ENCODE measurements at regions not wholly inside any gene's neighbourhood (a gene's known extent, or its start where the extent isn't known, plus 50 kb on each side); places are given as distances from the start of the nearest gene placed in this dataset.

DNA sequence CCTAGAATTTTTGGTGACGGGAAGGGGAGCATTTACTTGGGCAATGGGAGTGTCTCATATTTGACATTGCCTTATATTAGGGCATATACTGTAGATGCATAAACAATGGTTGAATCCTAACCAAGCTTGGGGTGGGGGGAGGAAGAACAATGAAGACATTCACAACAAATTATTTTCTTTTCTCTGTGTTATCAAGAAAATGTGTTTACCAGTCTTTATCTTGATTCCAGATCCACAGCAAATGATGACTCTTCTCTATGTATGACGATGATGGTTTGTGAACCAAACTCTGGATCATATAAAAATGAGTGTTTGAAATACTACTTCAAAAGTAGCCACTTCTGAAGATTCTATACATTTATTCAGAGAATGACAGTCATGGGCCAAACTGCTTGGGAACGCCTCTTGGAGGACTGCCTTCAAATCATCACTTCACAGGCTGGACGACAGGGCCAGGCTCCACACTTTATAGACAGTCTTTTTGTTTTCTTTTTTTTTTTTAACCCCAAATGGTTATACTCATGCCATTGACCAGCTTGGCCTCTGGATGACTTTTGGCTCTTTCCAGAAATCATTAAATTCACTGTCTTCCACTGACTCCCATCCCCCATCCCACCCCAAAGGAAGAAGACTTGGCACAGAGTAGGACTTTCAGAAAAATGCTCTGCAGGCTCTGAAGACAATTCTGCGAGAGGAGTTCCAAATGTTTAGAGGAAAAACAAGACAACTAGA is 123.8 kb upstream of the LIFR start:
- TF ChIP-seq, protein P1, sequence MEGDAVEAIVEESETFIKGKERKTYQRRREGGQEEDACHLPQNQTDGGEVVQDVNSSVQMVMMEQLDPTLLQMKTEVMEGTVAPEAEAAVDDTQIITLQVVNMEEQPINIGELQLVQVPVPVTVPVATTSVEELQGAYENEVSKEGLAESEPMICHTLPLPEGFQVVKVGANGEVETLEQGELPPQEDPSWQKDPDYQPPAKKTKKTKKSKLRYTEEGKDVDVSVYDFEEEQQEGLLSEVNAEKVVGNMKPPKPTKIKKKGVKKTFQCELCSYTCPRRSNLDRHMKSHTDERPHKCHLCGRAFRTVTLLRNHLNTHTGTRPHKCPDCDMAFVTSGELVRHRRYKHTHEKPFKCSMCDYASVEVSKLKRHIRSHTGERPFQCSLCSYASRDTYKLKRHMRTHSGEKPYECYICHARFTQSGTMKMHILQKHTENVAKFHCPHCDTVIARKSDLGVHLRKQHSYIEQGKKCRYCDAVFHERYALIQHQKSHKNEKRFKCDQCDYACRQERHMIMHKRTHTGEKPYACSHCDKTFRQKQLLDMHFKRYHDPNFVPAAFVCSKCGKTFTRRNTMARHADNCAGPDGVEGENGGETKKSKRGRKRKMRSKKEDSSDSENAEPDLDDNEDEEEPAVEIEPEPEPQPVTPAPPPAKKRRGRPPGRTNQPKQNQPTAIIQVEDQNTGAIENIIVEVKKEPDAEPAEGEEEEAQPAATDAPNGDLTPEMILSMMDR (IDR thresholded peaks at IDR 0.05): no peak
- TF ChIP-seq EP300 (IDR thresholded peaks at IDR 0.05) (no peak), POLR2A (IDR thresholded peaks at IDR 0.05) (no peak), POLR2AphosphoS5 (IDR thresholded peaks at IDR 0.05) (no peak)
- 66 to 79% methylated on average over 5 of the region's 5 CpGs for WGBS, 2 donors
- Histone ChIP-seq H3K9me3 (no peaks in the 10 kb centered on the region), H3K27ac (no peak overlapping the region), H3K4me1 (no peaks in the 10 kb centered on the region), H3K36me3 (no peaks in the 10 kb centered on the region), H3K27me3 (no peaks in the 10 kb centered on the region), H3K4me3 (no peak overlapping the region)
- intact Hi-C loops (cut with DNase I): no loop called here
- DNase-seq: no peak

DNA sequence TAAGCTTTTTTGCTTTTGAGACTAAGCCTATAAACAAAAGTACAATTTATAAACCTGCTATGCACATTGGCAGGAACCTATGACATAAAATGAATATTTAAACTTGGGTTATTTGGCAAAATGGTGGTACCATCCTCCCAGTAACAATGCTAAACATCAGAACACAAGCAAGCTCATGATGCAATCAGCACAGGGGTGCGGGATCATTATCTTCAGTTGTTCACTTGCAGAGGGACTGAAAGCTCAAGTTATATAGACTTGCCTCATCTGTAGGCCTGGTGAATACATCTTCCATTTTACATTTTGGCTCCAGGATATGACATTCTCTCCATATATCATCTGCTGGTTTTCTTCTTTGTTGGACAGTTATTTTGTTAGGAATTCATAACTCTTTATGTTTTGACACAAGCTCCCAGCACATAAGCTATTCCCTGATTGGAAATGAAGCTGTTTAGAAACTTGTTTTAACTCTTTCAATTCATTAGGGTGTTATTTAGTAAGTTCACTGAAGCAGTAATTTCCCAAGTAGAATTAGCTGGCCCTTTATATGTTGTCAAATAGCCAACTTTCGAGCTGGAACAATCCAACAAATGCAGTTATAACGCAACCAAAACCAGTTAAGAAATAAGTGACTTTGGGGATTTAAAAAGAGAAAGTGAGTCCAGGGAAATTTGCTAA is 124.7 kb upstream of the LIFR start:
- WGBS, 2 donors: 78 to 80% methylated on average over 3 of the region's 3 CpGs
- no peaks in the 10 kb centered on the region for H3K4me1 ChIP-seq
- TF ChIP-seq, protein P1 (IDR thresholded peaks at IDR 0.05): no peak
- TF ChIP-seq EP300 (IDR thresholded peaks at IDR 0.05): no peak
- no peak for TF ChIP-seq POLR2AphosphoS5 (IDR thresholded peaks at IDR 0.05)
- TF ChIP-seq POLR2A (IDR thresholded peaks at IDR 0.05): no peak

GRCh38 chr5:38681966-38682365 is 125.5 kb upstream of the LIFR start:
- intact Hi-C loops (cut with DNase I): no loop called here
- no peaks in the 10 kb centered on the region for H3K4me1 ChIP-seq
- no peaks in the 10 kb centered on the region for H3K9me3 ChIP-seq
- 74 to 76% methylated on average over 6 of the region's 6 CpGs for WGBS, 2 donors
- TF ChIP-seq POLR2A (IDR thresholded peaks at IDR 0.05): no peak
- TF ChIP-seq, protein P1 (IDR thresholded peaks at IDR 0.05): no peak
- no peak for DNase-seq
- H3K36me3 ChIP-seq: no peaks in the 10 kb centered on the region
- H3K27ac ChIP-seq: no peak overlapping the region
- no peaks in the 10 kb centered on the region for H3K27me3 ChIP-seq
- no peak overlapping the region for H3K4me3 ChIP-seq

More for the DNA sequence above, 124.7 kb upstream of the LIFR start:
- Histone ChIP-seq H3K9me3 (no peaks in the 10 kb centered on the region), H3K27me3 (no peaks in the 10 kb centered on the region), H3K36me3 (no peaks in the 10 kb centered on the region), H3K27ac (no peak overlapping the region), H3K4me3 (no peak overlapping the region)
- intact Hi-C loops (cut with DNase I): no loop called here
- DNase-seq: no peak

DNA sequence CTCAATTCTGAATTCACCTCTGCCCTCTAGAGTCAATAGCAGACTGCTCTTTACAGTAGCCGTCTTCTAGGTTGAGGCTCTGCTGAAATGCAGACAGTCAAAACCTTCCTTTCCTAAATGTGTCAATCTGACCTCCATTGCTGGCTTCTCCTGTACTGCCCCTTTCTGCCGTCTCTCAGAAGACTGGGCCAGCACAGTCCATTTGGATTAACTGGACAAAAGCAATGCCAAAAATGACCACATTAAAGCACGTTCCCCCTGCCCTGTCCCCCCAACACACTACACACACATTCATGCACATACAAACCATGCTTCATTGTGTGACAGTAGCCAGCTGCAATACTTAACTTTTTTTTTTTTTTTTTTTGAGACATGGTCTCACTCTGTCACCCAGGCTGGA is 130.2 kb upstream of the LIFR start:
- intact Hi-C loops (cut with DNase I): no loop called here
- Histone ChIP-seq H3K4me1 (no peaks in the 10 kb centered on the region), H3K27me3 (no peaks in the 10 kb centered on the region), H3K4me3 (no peak overlapping the region), H3K9me3 (no peaks in the 10 kb centered on the region), H3K27ac (no peak overlapping the region), H3K36me3 (no peaks in the 10 kb centered on the region)
- WGBS, 2 donors: 54 to 74% methylated on average over 3 of the region's 3 CpGs
- TF ChIP-seq POLR2A (IDR thresholded peaks at IDR 0.05) (no peak), POLR2AphosphoS5 (IDR thresholded peaks at IDR 0.05) (no peak), EP300 (IDR thresholded peaks at IDR 0.05) (no peak)
- TF ChIP-seq, protein P1 (IDR thresholded peaks at IDR 0.05): no peak
- no peak for DNase-seq
